Upper lobe of left lung (tissue), 6 donors: ENCODE measurements at regions not wholly inside any gene's neighbourhood (a gene's known extent, or its start where the extent isn't known, plus 50 kb on each side); places are given as distances from the start of the nearest gene placed in this dataset.

Experiments used
- ATAC-seq, 2 donors: fragments of 200-7000 bp; cut with Tn5 transposase; one replicate each; pipeline ENCODE4 v1.9.1; 2022; ENCODE audit warnings: mild to moderate bottlenecking in 2 of 2, moderate library complexity in 2 of 2; ENCODE audit not compliant: low FRiP score in 2 of 2
- DNase-seq, 2 donors: peaks; one replicate each; pipeline ENCODE4 v3.0.0-alpha.2; 2019 to 2020
- H3K27ac ChIP-seq, 4 donors: fragments of 200-600 bp; sonication (generic); one replicate each; pipeline ENCODE4 v1.5.1; 2016 to 2019
- H3K27me3 ChIP-seq, 4 donors: fragments of 200-600 bp; sonication (generic); one replicate each; pipeline ENCODE4 v1.5.1; 2017 to 2019
- H3K36me3 ChIP-seq, 4 donors: fragments of 200-600 bp; sonication (generic); one replicate each; pipeline ENCODE4 v1.5.1; 2016 to 2019
- H3K4me1 ChIP-seq, 4 donors: fragments of 200-600 bp; sonication (generic); one replicate each; pipeline ENCODE4 v1.5.1; 2018 to 2019
- H3K4me3 ChIP-seq, 4 donors: fragments of 200-600 bp; sonication (generic); one replicate each; pipeline ENCODE4 v1.5.1; 2017 to 2019; ENCODE audit warnings: mild to moderate bottlenecking in 2 of 4, moderate library complexity in 1 of 4
- H3K9me3 ChIP-seq, 4 donors: fragments of 200-600 bp; sonication (generic); one replicate each; pipeline ENCODE4 v1.5.1; 2018 to 2019
- CTCF ChIP-seq, 6 experiments: fragments of 450-650 bp in 4 of 6; fragments of 200-600 bp in 2 of 6; sonication (generic) in 2 of 6; IDR thresholded peaks; one replicate each; pipeline ENCODE4 v1.5.1; 2016 to 2019; ENCODE audit warnings: antibody characterized with exemption in 6 of 6
- EP300 ChIP-seq, 4 donors: sonication (generic); formaldehyde crosslinking; IDR thresholded peaks; one replicate each; pipeline ENCODE4 v1.5.1; 2017; ENCODE audit warnings: antibody characterized with exemption in 4 of 4, control low read depth in 2 of 4
- POLR2A ChIP-seq, 4 donors: fragments of 450-650 bp; IDR thresholded peaks; one replicate each; pipeline ENCODE4 v1.5.1; 2016 to 2017; ENCODE audit warnings: antibody characterized with exemption in 4 of 4, mild to moderate bottlenecking in 2 of 4
- POLR2AphosphoS5 ChIP-seq, 2 donors: sonication (generic); formaldehyde crosslinking; IDR thresholded peaks; one replicate each; pipeline ENCODE4 v1.5.1; 2017; ENCODE audit warnings: antibody characterized with exemption in 2 of 2
- WGBS, 2 donors: methylation state at CpG; one replicate each; pipeline ENCODE4 v1.1.5; 2017 to 2018; 5-methylcytosine and 5-hydroxymethylcytosine counted together
- donor health status: DM: no; HTN: no; CAD: no; lungs with moderate emphysema.
- donor health status: DM: no; HTN: yes; CAD: no; lungs with severe emphysema.

GRCh38 chr1:14500041-14500440, 98.4 kb upstream of the KAZN start:
- no peaks in the 10 kb centered on the region for H3K27me3 ChIP-seq
- ATAC-seq, result no peak
- H3K27ac ChIP-seq, result no peak overlapping the region
- WGBS, 2 donors, result 33 to 39% methylated on average over 4 of the region's 4 CpGs
- H3K36me3 ChIP-seq, result no peaks in the 10 kb centered on the region
- H3K9me3 ChIP-seq, result no peaks in the 10 kb centered on the region
- TF ChIP-seq POLR2A (IDR thresholded peaks at IDR 0.05) (no peak), CTCF (IDR thresholded peaks at IDR 0.05) (no peak), EP300 (IDR thresholded peaks at IDR 0.05) (no peak), POLR2AphosphoS5 (IDR thresholded peaks at IDR 0.05) (no peak)
- DNase-seq, result no peak
- no peaks in the 10 kb centered on the region for H3K4me1 ChIP-seq
- H3K4me3 ChIP-seq, result no peak overlapping the region

DNA sequence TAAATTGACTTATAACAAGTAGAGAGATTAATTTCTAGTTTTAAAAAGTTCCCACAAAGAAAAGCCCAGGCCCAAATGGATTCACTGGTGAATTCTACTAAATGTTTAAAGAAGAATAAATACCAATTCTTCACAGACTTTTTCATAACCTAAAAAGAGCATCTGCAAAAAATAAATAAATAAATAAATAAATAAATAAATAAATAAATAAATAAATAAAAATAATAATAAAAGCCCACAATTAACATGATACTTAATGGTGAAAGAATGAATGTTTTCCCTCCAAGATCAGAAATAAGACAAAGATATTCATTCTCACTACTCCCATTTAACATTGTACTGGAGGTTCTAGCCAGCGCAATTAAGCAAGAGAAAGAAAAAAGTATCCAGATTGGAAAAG, 97.6 kb upstream of the KAZN start:
- H3K27me3 ChIP-seq, result no peaks in the 10 kb centered on the region

DNA sequence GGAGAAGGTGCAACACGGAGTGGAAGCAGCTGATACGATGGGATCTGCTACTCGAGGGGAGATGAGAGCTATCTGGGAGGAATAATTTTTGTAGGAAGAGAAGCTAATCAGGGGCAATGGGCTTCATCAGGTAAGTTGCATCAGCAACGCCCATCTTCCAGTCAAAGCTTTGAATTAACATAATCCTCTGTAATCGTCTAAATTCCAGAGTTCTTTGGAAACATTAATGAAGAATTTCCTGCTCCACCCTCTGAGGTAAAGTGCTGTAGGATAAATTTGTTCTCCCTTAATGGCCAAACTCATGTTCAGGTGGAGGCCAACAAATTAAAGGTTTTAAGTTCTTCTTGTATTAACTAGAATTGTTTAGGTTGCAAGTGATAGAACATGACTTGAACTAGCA, 94.0 kb upstream of the KAZN start:
- Histone ChIP-seq H3K4me3 (no peak overlapping the region), H3K27me3 (no peaks in the 10 kb centered on the region), H3K9me3 (no peaks in the 10 kb centered on the region), H3K4me1 (no peaks in the 10 kb centered on the region), H3K36me3 (no peaks in the 10 kb centered on the region), H3K27ac (no peak overlapping the region)
- ATAC-seq, result no peak
- no peak for DNase-seq
- WGBS, 2 donors, result 63 to 72% methylated on average over 5 of the region's 5 CpGs
- TF ChIP-seq POLR2AphosphoS5 (IDR thresholded peaks at IDR 0.05), result no peak
- no peak for TF ChIP-seq CTCF (IDR thresholded peaks at IDR 0.05)
- TF ChIP-seq POLR2A (IDR thresholded peaks at IDR 0.05), result no peak
- no peak for TF ChIP-seq EP300 (IDR thresholded peaks at IDR 0.05)

More for the DNA sequence above, 97.6 kb upstream of the KAZN start:
- no peak overlapping the region for H3K4me3 ChIP-seq
- WGBS, 2 donors, result 93 to 100% methylated on average over 1 of the region's 1 CpG
- ATAC-seq (no peak), DNase-seq (no peak)
- no peaks in the 10 kb centered on the region for H3K9me3 ChIP-seq
- H3K4me1 ChIP-seq, result no peaks in the 10 kb centered on the region
- TF ChIP-seq POLR2AphosphoS5 (IDR thresholded peaks at IDR 0.05), result no peak
- TF ChIP-seq CTCF (IDR thresholded peaks at IDR 0.05), result no peak
- no peak for TF ChIP-seq EP300 (IDR thresholded peaks at IDR 0.05)
- no peak for TF ChIP-seq POLR2A (IDR thresholded peaks at IDR 0.05)
- no peaks in the 10 kb centered on the region for H3K36me3 ChIP-seq
- no peak overlapping the region for H3K27ac ChIP-seq

DNA sequence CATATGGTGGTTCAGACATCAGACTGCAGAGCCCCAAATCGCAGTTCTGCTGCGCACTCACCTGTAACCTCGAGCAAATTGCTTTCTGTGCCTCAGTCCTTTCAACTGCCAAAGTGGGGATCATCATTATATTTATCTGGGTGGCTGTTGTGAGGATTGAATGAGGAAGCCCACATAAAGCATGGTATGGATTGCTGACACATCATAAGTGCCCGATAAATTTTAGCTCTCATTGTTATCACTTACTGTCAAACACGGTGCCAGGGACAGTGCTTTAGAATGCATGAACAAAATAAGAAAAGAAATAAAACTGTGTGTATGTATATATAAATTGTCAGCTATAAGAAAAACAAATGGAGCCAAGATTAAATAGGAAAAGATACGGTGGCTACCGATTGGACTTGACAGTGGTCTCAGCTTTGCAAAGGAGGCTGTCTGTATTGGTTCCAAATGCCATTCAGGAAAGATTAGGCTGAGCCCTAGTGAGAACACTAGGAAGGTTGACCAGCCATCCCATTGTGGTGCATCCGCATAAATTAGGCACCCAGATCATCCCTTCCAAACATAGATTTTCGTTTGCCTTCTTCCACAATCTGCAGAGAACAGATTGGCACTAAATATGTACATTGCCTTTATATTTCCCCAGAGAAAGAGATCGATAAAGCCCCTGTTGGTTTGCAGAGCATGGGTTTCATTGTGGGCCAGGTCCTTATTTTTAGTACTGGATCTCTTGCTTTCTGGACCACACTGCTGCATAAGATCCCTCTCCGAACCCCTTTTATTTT, 91.8 kb upstream of the KAZN start:
- WGBS, 2 donors, result 82 to 86% methylated on average over 11 of the region's 11 CpGs
- no peak for TF ChIP-seq POLR2AphosphoS5 (IDR thresholded peaks at IDR 0.05)
- no peak for TF ChIP-seq EP300 (IDR thresholded peaks at IDR 0.05)
- TF ChIP-seq POLR2A (IDR thresholded peaks at IDR 0.05), result no peak
- TF ChIP-seq CTCF (IDR thresholded peaks at IDR 0.05), result no peak
- no peaks in the 10 kb centered on the region for H3K4me1 ChIP-seq
- ATAC-seq, result no peak
- H3K27me3 ChIP-seq, result no peaks in the 10 kb centered on the region
- no peak overlapping the region for H3K27ac ChIP-seq
- no peaks in the 10 kb centered on the region for H3K9me3 ChIP-seq
- H3K36me3 ChIP-seq, result no peaks in the 10 kb centered on the region
- DNase-seq, result no peak
- H3K4me3 ChIP-seq, result no peak overlapping the region

DNA sequence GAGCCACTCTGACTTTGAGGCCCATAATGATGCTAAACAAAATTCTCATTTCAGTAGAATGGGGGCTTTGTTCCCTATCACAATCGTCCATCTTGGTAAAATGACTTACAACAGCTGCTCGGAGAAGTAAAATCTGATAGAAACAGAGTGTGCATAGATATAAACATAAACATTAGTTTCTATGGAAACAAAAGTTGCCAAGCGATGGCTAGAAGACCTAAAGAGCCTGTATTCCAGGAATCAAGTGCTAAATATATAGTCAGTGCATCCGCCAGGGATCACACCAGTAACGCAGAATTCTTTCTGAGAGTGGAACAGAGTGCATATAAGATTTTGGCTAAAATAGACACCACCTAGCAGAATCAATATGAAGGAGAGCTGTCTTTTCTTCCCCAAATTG, 91.2 kb upstream of the KAZN start:
- DNase-seq, result no peak
- 52 to 60% methylated on average over 5 of the region's 5 CpGs for WGBS, 2 donors
- Histone ChIP-seq H3K9me3 (no peaks in the 10 kb centered on the region), H3K36me3 (no peaks in the 10 kb centered on the region), H3K27ac (no peak overlapping the region), H3K4me3 (no peak overlapping the region), H3K27me3 (no peaks in the 10 kb centered on the region), H3K4me1 (no peaks in the 10 kb centered on the region)
- no peak for TF ChIP-seq EP300 (IDR thresholded peaks at IDR 0.05)
- no peak for TF ChIP-seq POLR2A (IDR thresholded peaks at IDR 0.05)
- no peak for TF ChIP-seq POLR2AphosphoS5 (IDR thresholded peaks at IDR 0.05)
- no peak for TF ChIP-seq CTCF (IDR thresholded peaks at IDR 0.05)
- ATAC-seq, result no peak
